ENCODE measurements at regions not wholly inside any gene's neighbourhood (a gene's known extent, or its start where the extent isn't known, plus 50 kb on each side); places are given as distances from the start of the nearest gene placed in this dataset.

DNA sequence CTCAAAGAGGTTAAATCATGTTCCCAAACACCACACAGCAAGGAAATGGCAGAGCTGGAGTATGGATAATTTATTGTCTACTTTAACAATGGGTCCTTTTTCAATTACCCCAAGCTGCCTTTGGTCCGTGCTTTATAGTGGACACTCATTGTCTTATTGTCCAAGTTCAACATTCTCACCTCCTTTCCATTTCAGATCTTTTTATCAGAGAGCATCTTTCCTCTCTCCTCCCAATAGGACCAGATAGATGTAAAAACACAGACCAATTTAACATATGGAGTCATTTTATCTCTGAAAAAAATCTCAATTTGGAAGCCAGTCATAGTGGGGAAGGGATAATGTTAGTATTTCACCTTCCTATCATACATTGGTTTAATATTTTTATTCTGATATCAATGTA is 83.5 kb upstream of the WAC start:
- H3K36me3 ChIP-seq (ENCODE audit: control insufficient read depth in 2 of 2, extremely low read depth in 1 of 2, insufficient read depth in 2 of 2, low read length in 2 of 2): no peaks in the 10 kb centered on the region
- H3K9me1 ChIP-seq (replicated peaks; ENCODE audit: control insufficient read depth, extremely low read depth, insufficient read depth, low read length): no peaks in the 10 kb centered on the region
- H3K79me2 ChIP-seq (ENCODE audit: control insufficient read depth, insufficient read depth, low read length): no peaks in the 10 kb centered on the region
- dilution Hi-C loops (cut with MboI; ENCODE audit: extremely low pct_ligation_motif_present, low sequenced_read_pairs) (no loop called here), intact Hi-C loops (cut with micrococcal nuclease) (no loop called here)
- no peak for DNase-seq (ENCODE audit: low read depth, low spot score)
- no peak for FAIRE-seq
- H3K9me3 ChIP-seq (replicated peaks; ENCODE audit: control insufficient read depth, insufficient read depth, low read length): no peaks in the 10 kb centered on the region
- ChIA-PET CTCF (no interaction called here), POLR2A (no interaction called here)
- peaks cover 2 to 7% of the 10 kb centered on the region in 2 experiments for H3K27me3 ChIP-seq (ENCODE audit: control insufficient read depth in 2 of 2, insufficient read depth in 2 of 2, low read length in 2 of 2)
- H2AFZ ChIP-seq (ENCODE audit: low read depth, low read length): no peak overlapping the region
- no peak overlapping the region for H3K4me3 ChIP-seq (replicated peaks in 1 of 3; ENCODE audit: insufficient read depth in 1 of 3, low read depth in 1 of 3, low read length in 3 of 3)
- H3K4me2 ChIP-seq (ENCODE audit: insufficient read depth, low read length): no peak overlapping the region
- H4K20me1 ChIP-seq (replicated peaks; ENCODE audit: control insufficient read depth, extremely low read depth, insufficient read depth, low read length): no peaks in the 10 kb centered on the region
- TF ChIP-seq POLR2AphosphoS5 (IDR thresholded peaks at IDR 0.05; ENCODE audit: insufficient read depth, low read depth, low read length) (no peak), GATA2 (IDR thresholded peaks at IDR 0.05; ENCODE audit: insufficient read depth, insufficient read length, low read depth, low read length) (no peak), FOS (IDR thresholded peaks at IDR 0.05; ENCODE audit: borderline replicate concordance, insufficient read depth, low read length) (no peak), POLR2A (IDR thresholded peaks at IDR 0.05; ENCODE audit: low read depth, low read length) (no peak)
- no peak overlapping the region for H3K27ac ChIP-seq (ENCODE audit: insufficient read depth, low read depth, low read length)
- H3K4me1 ChIP-seq (ENCODE audit: control insufficient read depth, extremely low read depth, insufficient read depth, low read length): no peaks in the 10 kb centered on the region
- no TSS peak for BruUV-seq (replicated peaks)
- no peak overlapping the region for H3K9ac ChIP-seq (replicated peaks; ENCODE audit: extremely low read depth, insufficient read depth, low read length)

DNA sequence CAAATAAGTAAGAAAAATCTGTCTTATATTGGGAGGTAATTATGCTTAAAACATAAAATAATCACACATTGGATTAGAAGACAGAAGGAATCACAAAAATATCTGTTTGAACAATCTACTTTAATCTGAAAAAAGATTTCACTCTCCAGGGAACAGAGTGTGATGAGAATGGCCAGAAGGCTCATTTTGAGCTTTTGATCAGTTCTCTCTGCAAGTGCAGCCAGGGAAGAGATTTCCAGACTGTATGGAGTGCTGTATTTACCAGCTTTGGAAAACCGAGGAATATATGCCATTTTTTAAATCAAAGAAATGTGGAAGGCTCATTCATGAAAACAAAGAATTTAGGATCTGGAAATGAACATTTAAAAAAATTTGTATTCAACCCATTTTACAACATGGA is 83.0 kb upstream of the WAC start:
- no peak for FAIRE-seq
- no peaks in the 10 kb centered on the region for H4K20me1 ChIP-seq (replicated peaks; ENCODE audit: control insufficient read depth, extremely low read depth, insufficient read depth, low read length)
- no peak for DNase-seq (ENCODE audit: low read depth, low spot score)
- H3K9me3 ChIP-seq (replicated peaks; ENCODE audit: control insufficient read depth, insufficient read depth, low read length): no peaks in the 10 kb centered on the region
- H3K4me1 ChIP-seq (ENCODE audit: control insufficient read depth, extremely low read depth, insufficient read depth, low read length): no peaks in the 10 kb centered on the region
- no peak overlapping the region for H2AFZ ChIP-seq (ENCODE audit: low read depth, low read length)
- dilution Hi-C loops (cut with MboI; ENCODE audit: extremely low pct_ligation_motif_present, low sequenced_read_pairs): no loop called here
- no peaks in the 10 kb centered on the region for H3K9me1 ChIP-seq (replicated peaks; ENCODE audit: control insufficient read depth, extremely low read depth, insufficient read depth, low read length)
- ChIA-PET CTCF (no interaction called here), POLR2A (no interaction called here)
- no peak overlapping the region for H3K4me2 ChIP-seq (ENCODE audit: insufficient read depth, low read length)
- no peaks in the 10 kb centered on the region for H3K79me2 ChIP-seq (ENCODE audit: control insufficient read depth, insufficient read depth, low read length)
- no TSS peak for BruUV-seq (replicated peaks)
- no peak overlapping the region for H3K9ac ChIP-seq (replicated peaks; ENCODE audit: extremely low read depth, insufficient read depth, low read length)
- H3K27ac ChIP-seq (ENCODE audit: insufficient read depth, low read depth, low read length): no peak overlapping the region
- TF ChIP-seq MYC (IDR thresholded peaks at IDR 0.05; ENCODE audit: low read depth, low read length): no peak
- TF ChIP-seq JUN (IDR thresholded peaks at IDR 0.05; ENCODE audit: borderline replicate concordance, insufficient read depth, insufficient read length, low read depth): no peak
- TF ChIP-seq EZH2 (IDR thresholded peaks at IDR 0.05; ENCODE audit: borderline replicate concordance, low read depth, low read length, severe bottlenecking): no peak
- TF ChIP-seq FOS (IDR thresholded peaks at IDR 0.05; ENCODE audit: borderline replicate concordance, insufficient read depth, low read length): no peak
- TF ChIP-seq GATA2 (IDR thresholded peaks at IDR 0.05; ENCODE audit: insufficient read depth, insufficient read length, low read depth, low read length): no peak
- TF ChIP-seq, protein P1, sequence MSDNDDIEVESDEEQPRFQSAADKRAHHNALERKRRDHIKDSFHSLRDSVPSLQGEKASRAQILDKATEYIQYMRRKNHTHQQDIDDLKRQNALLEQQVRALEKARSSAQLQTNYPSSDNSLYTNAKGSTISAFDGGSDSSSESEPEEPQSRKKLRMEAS (IDR thresholded peaks at IDR 0.05; ENCODE audit: insufficient read depth, insufficient read length): no peak
- no peak for TF ChIP-seq POLR2AphosphoS5 (IDR thresholded peaks at IDR 0.05; ENCODE audit: insufficient read depth, low read depth, low read length)
- TF ChIP-seq, protein P2, sequence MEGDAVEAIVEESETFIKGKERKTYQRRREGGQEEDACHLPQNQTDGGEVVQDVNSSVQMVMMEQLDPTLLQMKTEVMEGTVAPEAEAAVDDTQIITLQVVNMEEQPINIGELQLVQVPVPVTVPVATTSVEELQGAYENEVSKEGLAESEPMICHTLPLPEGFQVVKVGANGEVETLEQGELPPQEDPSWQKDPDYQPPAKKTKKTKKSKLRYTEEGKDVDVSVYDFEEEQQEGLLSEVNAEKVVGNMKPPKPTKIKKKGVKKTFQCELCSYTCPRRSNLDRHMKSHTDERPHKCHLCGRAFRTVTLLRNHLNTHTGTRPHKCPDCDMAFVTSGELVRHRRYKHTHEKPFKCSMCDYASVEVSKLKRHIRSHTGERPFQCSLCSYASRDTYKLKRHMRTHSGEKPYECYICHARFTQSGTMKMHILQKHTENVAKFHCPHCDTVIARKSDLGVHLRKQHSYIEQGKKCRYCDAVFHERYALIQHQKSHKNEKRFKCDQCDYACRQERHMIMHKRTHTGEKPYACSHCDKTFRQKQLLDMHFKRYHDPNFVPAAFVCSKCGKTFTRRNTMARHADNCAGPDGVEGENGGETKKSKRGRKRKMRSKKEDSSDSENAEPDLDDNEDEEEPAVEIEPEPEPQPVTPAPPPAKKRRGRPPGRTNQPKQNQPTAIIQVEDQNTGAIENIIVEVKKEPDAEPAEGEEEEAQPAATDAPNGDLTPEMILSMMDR (IDR thresholded peaks at IDR 0.05; ENCODE audit: extremely low read depth in 1 of 2, insufficient read depth in 1 of 2, low read depth in 1 of 2, low read length in 2 of 2): no peak
- TF ChIP-seq POLR2A (IDR thresholded peaks at IDR 0.05; ENCODE audit: low read depth, low read length): no peak
- H3K36me3 ChIP-seq (ENCODE audit: control insufficient read depth in 2 of 2, extremely low read depth in 1 of 2, insufficient read depth in 2 of 2, low read length in 2 of 2): no peaks in the 10 kb centered on the region
- H3K4me3 ChIP-seq (replicated peaks in 1 of 3; ENCODE audit: insufficient read depth in 1 of 3, low read depth in 1 of 3, low read length in 3 of 3): no peak overlapping the region
- peaks cover 2 to 7% of the 10 kb centered on the region in 2 experiments for H3K27me3 ChIP-seq (ENCODE audit: control insufficient read depth in 2 of 2, insufficient read depth in 2 of 2, low read length in 2 of 2)
- intact Hi-C loops (cut with micrococcal nuclease): no loop called here
